ENCODE measurements at regions not wholly inside any gene's neighbourhood (a gene's known extent, or its start where the extent isn't known, plus 50 kb on each side); places are given as distances from the start of the nearest gene placed in this dataset.

- no peak for TF ChIP-seq MYC (CRISPR knock-in tag; IDR thresholded peaks at IDR 0.05; ENCODE audit: borderline replicate concordance)
- TF ChIP-seq ZNF280D (CRISPR knock-in tag; IDR thresholded peaks at IDR 0.05) = no peak
- no peak for TF ChIP-seq NCOR1 (IDR thresholded peaks at IDR 0.05; ENCODE audit: borderline replicate concordance, low read length)
- no peak for TF ChIP-seq CREB3 (CRISPR knock-in tag; IDR thresholded peaks at IDR 0.05)
- TF ChIP-seq HDAC2 (CRISPR knock-in tag; IDR thresholded peaks at IDR 0.05) = no peak
- TF ChIP-seq CBX5 (CRISPR knock-in tag; IDR thresholded peaks at IDR 0.05; ENCODE audit: borderline replicate concordance) = no peak
- no peak for TF ChIP-seq PLSCR1 (CRISPR knock-in tag; IDR thresholded peaks at IDR 0.05; ENCODE audit: borderline replicate concordance)
- TF ChIP-seq RARG (CRISPR knock-in tag; IDR thresholded peaks at IDR 0.05; ENCODE audit: low read depth) = no peak
- TF ChIP-seq CTCF (CRISPR knock-in tag; IDR thresholded peaks at IDR 0.05) = no peak
- TF ChIP-seq NFYB (CRISPR knock-in tag; IDR thresholded peaks at IDR 0.05) = no peak
Observed at GRCh38 chr13:99654076-99654475, 152.8 kb downstream of the TM9SF2 start.
